Esophagus muscularis mucosa (tissue), 4 donors: ENCODE measurements at regions not wholly inside any gene's neighbourhood (a gene's known extent, or its start where the extent isn't known, plus 50 kb on each side); places are given as distances from the start of the nearest gene placed in this dataset.

ENCODE experiments used
- DNase-seq: peaks from one replicate; pipeline ENCODE4 v3.0.0-alpha.2; 2017; ENCODE audit errors: extremely low spot score
- H3K27ac ChIP-seq, 4 donors: fragments of 200-600 bp; sonication (generic); replicated peaks in 1 of 4; 1 replicate in 3 of 4; 2 replicates in 1 of 4; pipeline ENCODE4 v1.5.1; 2016 to 2019; ENCODE audit warnings: mild to moderate bottlenecking in 1 of 4
- H3K27me3 ChIP-seq, 4 donors: fragments of 200-600 bp; sonication (generic); one replicate each; pipeline versions ENCODE4 v1.5.1 to v1.6.0; 2016 to 2019
- H3K36me3 ChIP-seq, 4 donors: fragments of 200-600 bp; sonication (generic); one replicate each; pipeline ENCODE4 v1.5.1; 2016 to 2019
- H3K4me1 ChIP-seq, 4 donors: fragments of 200-600 bp; sonication (generic); one replicate each; pipeline ENCODE4 v1.5.1; 2016 to 2019
- H3K4me3 ChIP-seq, 4 donors: fragments of 200-600 bp; sonication (generic); 1 replicate in 2 of 4; 2 replicates in 2 of 4; pipeline ENCODE4 v1.5.1; 2016 to 2019; ENCODE audit warnings: mild to moderate bottlenecking in 4 of 4, moderate library complexity in 1 of 4
- H3K9me3 ChIP-seq, 4 donors: fragments of 200-600 bp; sonication (generic); 1 replicate in 3 of 4; 2 replicates in 1 of 4; pipeline ENCODE4 v1.5.1; 2016 to 2019
- CTCF ChIP-seq, 3 experiments: fragments of 200-600 bp in 2 of 3; fragments of 450-650 bp in 1 of 3; sonication (generic) in 2 of 3; IDR thresholded peaks; one replicate each; pipeline ENCODE4 v1.5.1; 2017 to 2019; ENCODE audit warnings: antibody characterized with exemption in 3 of 3, mild to moderate bottlenecking in 2 of 3, moderate library complexity in 1 of 3
- EP300 ChIP-seq: sonication (generic); formaldehyde crosslinking; IDR thresholded peaks from one replicate; pipeline ENCODE4 v1.6.1; 2017; ENCODE audit warnings: antibody characterized with exemption
- POLR2A ChIP-seq: fragments of 450-650 bp; IDR thresholded peaks from one replicate; pipeline ENCODE4 v1.6.1; 2017; ENCODE audit warnings: antibody characterized with exemption, moderate library complexity, mild to moderate bottlenecking, low read depth
- POLR2AphosphoS5 ChIP-seq, 2 donors: sonication (generic); formaldehyde crosslinking; IDR thresholded peaks; one replicate each; pipeline ENCODE4 v1.6.1; 2017; ENCODE audit warnings: antibody characterized with exemption in 2 of 2
- WGBS: methylation state at CpG from one replicate; pipeline ENCODE4 v1.1.5; 2018; 5-methylcytosine and 5-hydroxymethylcytosine counted together
- intact Hi-C: fragments of 100-400 bp; cut with DNase I; formaldehyde crosslinking; loops from one replicate; pipeline ENCODE4 v1.15.1; 2023

- Histone ChIP-seq H3K4me1 (no peaks in the 10 kb centered on the region), H3K4me3 (no peak overlapping the region), H3K27me3 (peaks cover 0 to 72% (median 0%) of the 10 kb centered on the region in 4 donors), H3K9me3 (peaks cover 0 to 8% (median 3%) of the 10 kb centered on the region in 4 donors), H3K36me3 (no peaks in the 10 kb centered on the region), H3K27ac (no peak overlapping the region)
- TF ChIP-seq EP300 = no peak
- no peak for TF ChIP-seq POLR2A
- no peak for TF ChIP-seq CTCF (IDR thresholded peaks at IDR 0.05)
- TF ChIP-seq POLR2AphosphoS5 (IDR thresholded peaks at IDR 0.05) = no peak
- WGBS = 93% methylated on average over 10 of the region's 20 CpGs
- DNase-seq = no peak
- intact Hi-C loops = no loop called here
These were observed 73.1 kb upstream of the ACTRT2 start for GRCh38 chr1:2948001-2948750.

DNA sequence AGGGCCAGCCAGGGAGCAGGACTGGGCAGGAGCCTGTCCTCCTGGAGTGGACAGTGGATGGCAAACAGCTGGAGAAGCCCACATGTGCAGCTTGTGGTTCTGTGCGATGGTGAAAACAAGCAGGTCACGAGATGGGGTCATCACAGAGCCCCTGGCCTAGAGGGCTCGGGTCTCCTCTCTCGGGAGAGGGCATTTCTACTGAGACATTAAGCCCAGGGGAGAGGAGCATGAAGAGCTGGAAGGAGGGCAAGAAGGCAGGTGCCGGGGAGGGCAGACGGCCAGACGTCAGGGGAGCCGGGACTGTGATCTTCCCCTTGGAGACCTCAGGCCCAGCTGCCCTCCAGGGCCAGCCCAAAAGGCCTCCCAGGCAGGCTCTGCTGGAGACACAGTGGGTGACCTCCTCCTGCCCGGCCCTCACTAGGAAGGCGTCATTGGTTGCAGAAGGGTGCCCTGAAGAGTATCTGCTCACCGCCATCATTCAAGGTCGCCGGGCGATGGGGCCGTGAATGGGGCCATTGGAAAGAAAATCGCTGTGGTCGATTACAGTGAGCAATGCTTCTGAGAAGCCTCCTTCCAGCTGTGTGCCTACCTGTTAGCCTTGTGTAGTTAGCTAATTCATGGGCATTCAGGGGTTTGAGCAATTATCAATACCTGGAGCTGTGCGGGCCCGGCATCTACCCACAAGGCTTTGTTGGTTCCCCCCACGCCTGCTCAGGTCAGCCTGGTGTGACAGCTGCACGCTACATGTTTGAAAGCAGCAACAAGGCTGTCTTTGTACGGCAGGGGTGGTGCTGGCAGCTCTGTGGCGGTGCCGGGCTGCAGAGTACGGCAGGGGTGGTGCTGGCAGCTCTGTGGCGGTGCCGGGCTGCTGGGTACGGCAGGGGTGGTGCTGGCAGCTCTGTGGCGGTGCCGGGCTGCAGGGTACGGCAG lies 72.3 kb upstream of the ACTRT2 start:
- H3K36me3 ChIP-seq = no peaks in the 10 kb centered on the region
- no peak overlapping the region for H3K27ac ChIP-seq
- H3K9me3 ChIP-seq = peaks cover 0 to 16% (median 7%) of the 10 kb centered on the region in 4 donors
- no peak overlapping the region for H3K4me3 ChIP-seq
- 79% methylated on average over 15 of the region's 31 CpGs for WGBS
- no peak for TF ChIP-seq POLR2A
- no peak for TF ChIP-seq CTCF (IDR thresholded peaks at IDR 0.05)
- no peaks in the 10 kb centered on the region for H3K4me1 ChIP-seq
- peaks cover 0 to 65% (median 0%) of the 10 kb centered on the region in 4 donors for H3K27me3 ChIP-seq
- intact Hi-C loops = no loop called here
- no peak for DNase-seq

GRCh38 chr1:2949966-2950925 lies 71.0 kb upstream of the ACTRT2 start:
- no peaks in the 10 kb centered on the region for H3K4me1 ChIP-seq
- intact Hi-C loops = no loop called here
- no peak overlapping the region for H3K4me3 ChIP-seq
- no peak for DNase-seq
- H3K36me3 ChIP-seq = no peaks in the 10 kb centered on the region
- H3K9me3 ChIP-seq = peaks cover 0 to 29% (median 14%) of the 10 kb centered on the region in 4 donors
- WGBS = 79% methylated on average over 23 of the region's 29 CpGs
- TF ChIP-seq CTCF (IDR thresholded peaks at IDR 0.05) = no peak
- TF ChIP-seq POLR2AphosphoS5 (IDR thresholded peaks at IDR 0.05) = no peak
- peaks cover 0 to 54% (median 0%) of the 10 kb centered on the region in 4 donors for H3K27me3 ChIP-seq
- H3K27ac ChIP-seq = no peak overlapping the region

GRCh38 chr1:2950926-2951305 lies 70.4 kb upstream of the ACTRT2 start:
- peaks cover 0 to 29% (median 18%) of the 10 kb centered on the region in 4 donors for H3K9me3 ChIP-seq
- no peak overlapping the region for H3K4me3 ChIP-seq
- no peak for TF ChIP-seq EP300
- no peak for TF ChIP-seq CTCF (IDR thresholded peaks at IDR 0.05)
- no peak for TF ChIP-seq POLR2A
- TF ChIP-seq POLR2AphosphoS5 (IDR thresholded peaks at IDR 0.05) = no peak
- H3K27me3 ChIP-seq = peaks cover 0 to 48% (median 0%) of the 10 kb centered on the region in 4 donors
- no peak for DNase-seq
- intact Hi-C loops = no loop called here
- 83% methylated on average over 1 of the region's 5 CpGs for WGBS
- no peaks in the 10 kb centered on the region for H3K4me1 ChIP-seq
- H3K36me3 ChIP-seq = no peaks in the 10 kb centered on the region
- no peak overlapping the region for H3K27ac ChIP-seq
